GM12878 (cell line): ENCODE measurements at regions not wholly inside any gene's neighbourhood (a gene's known extent, or its start where the extent isn't known, plus 50 kb on each side); places are given as distances from the start of the nearest gene placed in this dataset.

Source experiments
- CREB1 ChIP-seq: IDR thresholded peaks from 2 replicates; pipeline ENCODE4 v1.6.1; 2012; ENCODE audit warnings: low read depth, mild to moderate bottlenecking, inconsistent platforms
- JUNB ChIP-seq: IDR thresholded peaks from 2 replicates; pipeline ENCODE4 v1.6.1; 2016; ENCODE audit warnings: antibody characterized with exemption, mild to moderate bottlenecking
- POLR2AphosphoS5 ChIP-seq: IDR thresholded peaks from 2 replicates; pipeline ENCODE4 v1.6.1; 2011; ENCODE audit warnings: mild to moderate bottlenecking, low read length, inconsistent platforms
- SP1 ChIP-seq: IDR thresholded peaks from one replicate; pipeline ENCODE4 v1.6.1; 2011; ENCODE audit warnings: low read depth, low read length
- SREBF1 ChIP-seq: IDR thresholded peaks from 2 replicates; pipeline ENCODE4 v1.6.1; 2012; ENCODE audit warnings: mild to moderate bottlenecking, low read length
- TF ChIP-seq, protein P1 (sequence below): IDR thresholded peaks from 2 replicates; pipeline ENCODE4 v1.6.1; 2012; ENCODE audit warnings: low read depth, low read length, improper control_type of control experiment
- TF ChIP-seq, protein P2 (sequence below), 3 experiments: IDR thresholded peaks in 2 of 3; conservative IDR thresholded peaks in 1 of 3; 2 replicates each; pipeline ENCODE4 v1.5.1; 2011; ENCODE audit warnings: low read depth in 3 of 3, low read length in 3 of 3, mild to moderate bottlenecking in 3 of 3, control low read depth in 2 of 3, moderate library complexity in 2 of 3, inconsistent platforms in 1 of 3, mixed read lengths in 1 of 3; ENCODE audit not compliant: control insufficient read depth in 2 of 3, insufficient read depth in 1 of 3; ENCODE audit errors: extremely low read depth in 1 of 3
- TF ChIP-seq, protein P3 (sequence below): IDR thresholded peaks from 2 replicates; pipeline ENCODE4 v1.6.1; 2011; ENCODE audit warnings: low read depth, mild to moderate bottlenecking, low read length, moderate library complexity, borderline replicate concordance; ENCODE audit errors: extremely low read depth

DNA sequence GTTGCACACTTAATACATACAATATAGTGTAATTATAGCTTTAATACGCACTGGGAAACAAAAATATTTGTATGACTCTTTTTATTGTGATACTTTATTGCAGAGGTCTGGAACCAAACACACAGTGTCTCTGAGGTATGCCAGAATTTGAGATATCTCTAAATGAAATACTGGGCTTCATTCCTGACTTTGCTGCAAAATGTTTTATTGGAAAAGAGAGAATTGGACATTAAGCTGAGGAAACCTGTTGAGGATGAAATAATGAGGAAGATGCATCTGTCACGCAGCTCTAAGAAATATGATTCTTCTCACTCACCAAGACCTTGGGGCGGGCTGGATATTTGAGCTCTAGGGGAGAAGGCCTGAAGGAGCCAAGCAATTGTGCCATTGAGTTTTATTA lies 242.1 kb downstream of the CPE start:
- TF ChIP-seq, protein P1, sequence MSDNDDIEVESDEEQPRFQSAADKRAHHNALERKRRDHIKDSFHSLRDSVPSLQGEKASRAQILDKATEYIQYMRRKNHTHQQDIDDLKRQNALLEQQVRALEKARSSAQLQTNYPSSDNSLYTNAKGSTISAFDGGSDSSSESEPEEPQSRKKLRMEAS, result no peak
- TF ChIP-seq, protein P2, sequence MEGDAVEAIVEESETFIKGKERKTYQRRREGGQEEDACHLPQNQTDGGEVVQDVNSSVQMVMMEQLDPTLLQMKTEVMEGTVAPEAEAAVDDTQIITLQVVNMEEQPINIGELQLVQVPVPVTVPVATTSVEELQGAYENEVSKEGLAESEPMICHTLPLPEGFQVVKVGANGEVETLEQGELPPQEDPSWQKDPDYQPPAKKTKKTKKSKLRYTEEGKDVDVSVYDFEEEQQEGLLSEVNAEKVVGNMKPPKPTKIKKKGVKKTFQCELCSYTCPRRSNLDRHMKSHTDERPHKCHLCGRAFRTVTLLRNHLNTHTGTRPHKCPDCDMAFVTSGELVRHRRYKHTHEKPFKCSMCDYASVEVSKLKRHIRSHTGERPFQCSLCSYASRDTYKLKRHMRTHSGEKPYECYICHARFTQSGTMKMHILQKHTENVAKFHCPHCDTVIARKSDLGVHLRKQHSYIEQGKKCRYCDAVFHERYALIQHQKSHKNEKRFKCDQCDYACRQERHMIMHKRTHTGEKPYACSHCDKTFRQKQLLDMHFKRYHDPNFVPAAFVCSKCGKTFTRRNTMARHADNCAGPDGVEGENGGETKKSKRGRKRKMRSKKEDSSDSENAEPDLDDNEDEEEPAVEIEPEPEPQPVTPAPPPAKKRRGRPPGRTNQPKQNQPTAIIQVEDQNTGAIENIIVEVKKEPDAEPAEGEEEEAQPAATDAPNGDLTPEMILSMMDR (IDR thresholded peaks at IDR 0.05 in 2 of 3, conservative IDR thresholded peaks at IDR 0.05 in 1 of 3; ENCODE audit: control insufficient read depth in 2 of 3, extremely low read depth in 1 of 3, insufficient read depth in 1 of 3, low read depth in 3 of 3, low read length in 3 of 3), result no peak
- no peak for TF ChIP-seq CREB1
- no peak for TF ChIP-seq POLR2AphosphoS5
- TF ChIP-seq SP1, result no peak
- TF ChIP-seq, protein P3, sequence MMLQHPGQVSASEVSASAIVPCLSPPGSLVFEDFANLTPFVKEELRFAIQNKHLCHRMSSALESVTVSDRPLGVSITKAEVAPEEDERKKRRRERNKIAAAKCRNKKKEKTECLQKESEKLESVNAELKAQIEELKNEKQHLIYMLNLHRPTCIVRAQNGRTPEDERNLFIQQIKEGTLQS, result no peak
- no peak for TF ChIP-seq SREBF1
- no peak for TF ChIP-seq JUNB
